HFF-Myc (cell line): ENCODE measurements at regions not wholly inside any gene's neighbourhood (a gene's known extent, or its start where the extent isn't known, plus 50 kb on each side); places are given as distances from the start of the nearest gene placed in this dataset.

Experiments
- DNase-seq: peaks from one replicate; pipeline ENCODE4 v3.0.0-alpha.2; 2011; ENCODE audit warnings: low read depth; ENCODE audit errors: extremely low read depth
- H3K4me3 ChIP-seq: replicated peaks from 2 replicates; pipeline ENCODE4 v1.5.1; 2011; ENCODE audit warnings: low read depth, mild to moderate bottlenecking, control low read depth, low read length
- TF ChIP-seq, protein P1 (sequence below): IDR thresholded peaks from 2 replicates; pipeline ENCODE4 v1.5.1; 2012; ENCODE audit warnings: mild to moderate bottlenecking, low read depth, low read length, control low read depth; ENCODE audit errors: missing control alignments

DNA sequence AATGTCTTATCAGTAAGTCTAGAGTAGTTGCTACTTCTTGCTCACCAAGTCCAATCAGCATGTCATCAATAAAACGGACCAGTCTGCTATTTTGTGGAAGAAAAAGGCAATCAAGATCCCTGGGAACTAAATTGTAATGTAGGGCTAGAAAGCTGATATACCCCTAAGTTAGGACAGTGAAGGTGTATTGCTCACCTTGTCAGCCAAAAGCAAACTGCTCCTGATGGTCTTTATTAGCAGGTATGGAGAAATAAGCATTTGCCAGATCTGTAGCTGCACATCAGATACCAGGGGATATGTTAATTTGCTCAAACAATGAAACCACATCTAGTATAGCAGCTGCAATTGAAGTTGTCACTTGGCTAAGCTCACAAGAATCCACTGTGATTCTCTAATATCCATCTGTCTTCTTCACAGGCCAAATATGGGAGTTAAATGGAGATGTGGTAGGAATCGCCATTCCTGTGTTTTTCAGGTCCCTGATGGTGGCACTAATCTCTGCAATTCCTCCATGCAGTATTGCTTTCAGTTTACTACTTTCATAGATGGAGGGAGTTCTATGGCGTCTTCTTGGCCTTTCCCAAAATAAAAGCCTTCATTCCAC lies 75.0 kb downstream of the TMEM237 start:
- no peak for DNase-seq
- TF ChIP-seq, protein P1, sequence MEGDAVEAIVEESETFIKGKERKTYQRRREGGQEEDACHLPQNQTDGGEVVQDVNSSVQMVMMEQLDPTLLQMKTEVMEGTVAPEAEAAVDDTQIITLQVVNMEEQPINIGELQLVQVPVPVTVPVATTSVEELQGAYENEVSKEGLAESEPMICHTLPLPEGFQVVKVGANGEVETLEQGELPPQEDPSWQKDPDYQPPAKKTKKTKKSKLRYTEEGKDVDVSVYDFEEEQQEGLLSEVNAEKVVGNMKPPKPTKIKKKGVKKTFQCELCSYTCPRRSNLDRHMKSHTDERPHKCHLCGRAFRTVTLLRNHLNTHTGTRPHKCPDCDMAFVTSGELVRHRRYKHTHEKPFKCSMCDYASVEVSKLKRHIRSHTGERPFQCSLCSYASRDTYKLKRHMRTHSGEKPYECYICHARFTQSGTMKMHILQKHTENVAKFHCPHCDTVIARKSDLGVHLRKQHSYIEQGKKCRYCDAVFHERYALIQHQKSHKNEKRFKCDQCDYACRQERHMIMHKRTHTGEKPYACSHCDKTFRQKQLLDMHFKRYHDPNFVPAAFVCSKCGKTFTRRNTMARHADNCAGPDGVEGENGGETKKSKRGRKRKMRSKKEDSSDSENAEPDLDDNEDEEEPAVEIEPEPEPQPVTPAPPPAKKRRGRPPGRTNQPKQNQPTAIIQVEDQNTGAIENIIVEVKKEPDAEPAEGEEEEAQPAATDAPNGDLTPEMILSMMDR, result no peak
- no peak overlapping the region for H3K4me3 ChIP-seq

DNA sequence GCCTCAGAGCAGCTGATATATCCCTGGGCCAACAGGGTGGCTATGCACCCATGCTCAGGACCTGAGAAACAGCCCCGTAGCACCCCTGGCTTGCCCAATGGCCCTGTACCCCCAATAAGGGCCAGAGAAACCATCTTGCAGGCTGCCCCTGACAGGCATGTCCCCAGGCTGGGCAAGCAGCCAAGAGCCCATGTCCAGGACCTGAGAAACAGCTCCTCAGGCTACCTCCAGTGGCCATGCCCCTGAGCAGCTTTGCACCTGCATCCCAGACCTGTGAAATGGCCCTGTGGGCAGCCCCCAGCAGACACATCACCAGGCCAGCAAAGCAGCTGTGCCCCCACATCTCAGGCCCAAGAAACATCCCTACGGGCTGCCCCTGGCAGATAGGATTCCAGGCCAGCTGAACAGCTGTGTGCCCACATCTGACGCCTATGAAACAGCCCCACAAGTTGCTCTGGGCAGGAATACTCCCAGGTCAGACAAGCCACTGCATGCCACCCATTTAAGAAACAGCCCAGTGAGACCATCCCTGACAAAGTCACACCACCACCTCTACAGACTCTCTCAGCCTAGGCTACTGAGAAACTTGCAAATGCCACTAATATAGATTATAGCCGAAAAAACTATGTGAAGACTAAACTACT lies 84.1 kb downstream of the TMEM237 start:
- H3K4me3 ChIP-seq, result no peak overlapping the region
- TF ChIP-seq, protein P1, result no peak
- DNase-seq, result no peak

DNA sequence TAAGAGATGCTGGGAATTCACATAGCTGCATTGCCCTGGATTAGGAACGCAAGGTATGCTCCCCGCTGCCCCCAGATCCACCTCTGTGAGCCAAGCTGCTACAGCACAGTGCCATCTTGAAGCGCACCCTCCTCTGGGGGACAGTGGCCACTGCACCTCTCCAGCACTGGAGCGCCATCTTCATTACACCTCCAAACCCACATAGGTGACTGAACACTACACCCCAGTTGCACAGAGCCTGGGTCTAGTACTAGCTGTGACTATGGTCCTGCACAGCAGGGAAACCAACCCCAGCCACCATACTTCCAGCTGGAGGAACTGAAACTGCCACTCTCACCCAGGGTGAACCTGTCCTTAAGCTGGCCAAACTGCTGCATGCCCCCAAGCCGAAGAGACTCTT lies 84.6 kb downstream of the TMEM237 start:
- DNase-seq, result no peak

DNA sequence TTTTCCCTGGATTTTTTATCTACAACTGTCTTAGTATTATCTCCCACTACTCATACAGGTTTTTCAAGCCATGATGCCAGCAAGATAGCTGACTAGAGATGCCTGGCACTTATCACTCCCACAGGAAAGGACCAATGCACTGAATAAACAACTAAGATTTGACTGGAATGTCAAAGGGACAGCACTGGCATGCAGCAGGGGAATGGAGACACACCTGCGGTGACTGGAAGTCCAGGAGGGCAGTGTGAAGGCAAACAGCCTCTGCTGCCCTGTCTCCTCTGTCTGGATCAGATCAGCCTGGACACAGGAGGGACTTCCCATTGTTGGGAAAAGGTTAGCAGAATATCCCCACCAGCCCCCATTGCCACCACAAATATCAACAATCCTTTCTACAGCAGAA lies 85.1 kb downstream of the TMEM237 start:
- TF ChIP-seq, protein P1, result no peak
- DNase-seq, result no peak
- H3K4me3 ChIP-seq, result no peak overlapping the region

More for the DNA sequence above, 84.6 kb downstream of the TMEM237 start:
- TF ChIP-seq, protein P1, result no peak
- H3K4me3 ChIP-seq, result no peak overlapping the region

DNA sequence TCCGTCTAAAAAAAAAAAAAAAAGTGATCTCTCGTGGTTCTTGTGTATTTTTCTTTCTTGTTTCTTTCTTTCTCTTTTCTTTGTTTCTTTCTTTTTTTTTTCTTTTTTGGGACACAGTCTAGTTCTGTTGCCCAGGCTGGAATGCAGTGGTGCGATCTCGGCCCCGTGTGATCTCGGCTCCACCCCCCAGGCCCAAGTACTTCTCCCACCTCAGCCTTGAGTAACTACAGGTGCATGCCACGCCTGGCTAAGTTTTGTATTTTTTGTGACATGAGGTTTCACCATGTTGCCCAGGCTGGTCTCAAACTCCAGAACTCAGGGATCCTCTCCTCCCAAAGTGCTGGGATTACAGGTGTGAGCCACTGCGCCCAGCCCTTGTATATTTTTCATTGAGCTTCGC lies 91.4 kb downstream of the TMEM237 start:
- DNase-seq, result no peak
- TF ChIP-seq, protein P1, result no peak
- H3K4me3 ChIP-seq, result no peak overlapping the region

DNA sequence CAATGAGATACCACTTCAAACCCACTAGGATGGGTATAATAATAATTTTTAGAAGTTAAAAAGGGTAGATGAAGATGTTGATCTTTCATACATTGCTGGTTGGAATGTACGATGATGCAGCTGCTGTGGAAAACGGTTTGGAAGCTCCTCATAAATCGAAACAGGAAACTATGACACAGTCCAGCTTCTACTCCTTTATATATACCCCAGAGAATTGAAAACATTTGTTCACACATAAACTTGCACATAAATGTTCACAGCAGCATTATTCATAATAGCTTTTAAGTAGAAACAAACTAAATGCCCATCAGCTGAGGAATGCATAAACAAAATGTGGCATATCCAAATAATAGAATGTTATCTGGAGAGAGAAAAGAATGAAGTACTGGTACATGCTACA lies 95.0 kb downstream of the STRADB start:
- no peak overlapping the region for H3K4me3 ChIP-seq
- peak; percentile 24 for DNase-seq
- TF ChIP-seq, protein P1, result no peak
